Epithelial cell of proximal tubule (primary cell): ENCODE measurements at regions not wholly inside any gene's neighbourhood (a gene's known extent, or its start where the extent isn't known, plus 50 kb on each side); places are given as distances from the start of the nearest gene placed in this dataset.

Source experiments
- DNase-seq: peaks from one replicate; pipeline ENCODE4 v3.0.0-alpha.2; 2011; ENCODE audit warnings: low read depth
- H3K4me3 ChIP-seq: 2 replicates; pipeline ENCODE4 v1.5.1; 2011; ENCODE audit warnings: low read depth, mild to moderate bottlenecking, low read length
- TF ChIP-seq, protein P1 (sequence below): conservative IDR thresholded peaks from 2 replicates; pipeline ENCODE4 v1.5.1; 2012; ENCODE audit warnings: low read depth, mild to moderate bottlenecking, low read length

DNA sequence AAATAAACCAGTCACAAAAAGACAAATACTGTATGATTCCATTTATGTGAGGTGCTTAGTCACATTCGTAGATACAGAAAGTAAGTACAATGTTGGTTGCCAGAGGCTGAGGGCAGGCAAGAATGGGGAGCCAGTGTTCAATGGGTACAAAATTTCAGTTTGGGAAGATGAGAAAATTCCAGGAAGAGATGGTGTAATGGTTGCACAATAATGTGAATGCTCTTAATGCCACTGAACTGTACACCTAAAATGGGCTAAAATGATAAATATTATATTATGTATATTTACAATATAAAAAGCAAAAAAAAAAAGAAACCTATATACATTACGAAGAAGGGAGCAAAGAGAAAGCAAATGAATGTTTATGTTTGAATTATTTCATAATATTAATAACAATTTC, 329.0 kb downstream of the C11orf87 start:
- TF ChIP-seq, protein P1, sequence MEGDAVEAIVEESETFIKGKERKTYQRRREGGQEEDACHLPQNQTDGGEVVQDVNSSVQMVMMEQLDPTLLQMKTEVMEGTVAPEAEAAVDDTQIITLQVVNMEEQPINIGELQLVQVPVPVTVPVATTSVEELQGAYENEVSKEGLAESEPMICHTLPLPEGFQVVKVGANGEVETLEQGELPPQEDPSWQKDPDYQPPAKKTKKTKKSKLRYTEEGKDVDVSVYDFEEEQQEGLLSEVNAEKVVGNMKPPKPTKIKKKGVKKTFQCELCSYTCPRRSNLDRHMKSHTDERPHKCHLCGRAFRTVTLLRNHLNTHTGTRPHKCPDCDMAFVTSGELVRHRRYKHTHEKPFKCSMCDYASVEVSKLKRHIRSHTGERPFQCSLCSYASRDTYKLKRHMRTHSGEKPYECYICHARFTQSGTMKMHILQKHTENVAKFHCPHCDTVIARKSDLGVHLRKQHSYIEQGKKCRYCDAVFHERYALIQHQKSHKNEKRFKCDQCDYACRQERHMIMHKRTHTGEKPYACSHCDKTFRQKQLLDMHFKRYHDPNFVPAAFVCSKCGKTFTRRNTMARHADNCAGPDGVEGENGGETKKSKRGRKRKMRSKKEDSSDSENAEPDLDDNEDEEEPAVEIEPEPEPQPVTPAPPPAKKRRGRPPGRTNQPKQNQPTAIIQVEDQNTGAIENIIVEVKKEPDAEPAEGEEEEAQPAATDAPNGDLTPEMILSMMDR, result no peak
- no peak overlapping the region for H3K4me3 ChIP-seq
- no peak for DNase-seq

DNA sequence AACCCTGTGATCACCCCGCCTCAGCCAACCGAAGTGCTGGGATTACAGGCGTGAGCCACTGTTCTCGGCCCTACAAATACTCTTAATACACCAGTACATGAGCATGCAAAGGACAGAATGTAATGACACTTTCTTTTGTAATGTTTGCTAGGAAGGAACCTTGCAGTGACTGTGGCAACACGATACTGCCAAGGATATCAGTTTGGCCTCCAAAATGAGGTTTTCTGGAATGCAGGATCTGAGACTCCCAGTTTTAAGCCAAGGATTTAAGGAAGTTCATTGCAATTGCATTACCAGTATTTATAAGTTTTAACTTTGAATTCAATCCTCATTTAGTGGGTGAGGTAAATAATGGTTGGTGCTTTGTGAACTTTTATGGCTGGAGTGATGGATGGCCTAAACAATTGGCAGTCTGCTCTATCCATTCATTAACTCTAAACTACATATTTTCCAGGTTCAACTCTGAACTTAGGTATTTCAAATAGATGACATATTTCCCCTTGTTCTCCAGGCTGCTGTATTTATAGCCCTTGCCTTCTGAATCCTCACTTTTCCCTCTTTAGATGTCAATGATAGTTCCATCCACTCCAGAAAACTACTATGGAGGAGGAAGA, 330.3 kb downstream of the C11orf87 start:
- no peak for DNase-seq
- TF ChIP-seq, protein P1, result no peak
- no peak overlapping the region for H3K4me3 ChIP-seq

DNA sequence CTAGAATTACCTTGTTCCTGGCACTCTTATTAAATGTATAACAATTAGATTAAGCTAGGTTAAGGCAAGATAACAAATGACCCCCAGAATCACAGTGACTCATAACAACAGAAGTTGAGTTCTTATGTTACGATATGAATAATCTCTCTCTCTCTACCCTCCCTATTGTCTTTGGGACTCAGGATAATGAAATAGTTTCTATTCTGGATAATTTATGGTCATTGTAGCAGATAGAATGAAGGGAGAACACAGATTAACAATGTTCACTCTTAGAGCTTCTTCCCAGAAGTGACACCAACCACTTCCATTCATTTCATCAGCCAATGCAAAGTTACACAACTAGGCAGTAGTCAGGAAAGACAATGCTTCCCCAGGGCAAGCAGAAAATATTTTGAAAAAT, 334.5 kb downstream of the C11orf87 start:
- TF ChIP-seq, protein P1, result no peak
- DNase-seq, result no peak
- no peak overlapping the region for H3K4me3 ChIP-seq

DNA sequence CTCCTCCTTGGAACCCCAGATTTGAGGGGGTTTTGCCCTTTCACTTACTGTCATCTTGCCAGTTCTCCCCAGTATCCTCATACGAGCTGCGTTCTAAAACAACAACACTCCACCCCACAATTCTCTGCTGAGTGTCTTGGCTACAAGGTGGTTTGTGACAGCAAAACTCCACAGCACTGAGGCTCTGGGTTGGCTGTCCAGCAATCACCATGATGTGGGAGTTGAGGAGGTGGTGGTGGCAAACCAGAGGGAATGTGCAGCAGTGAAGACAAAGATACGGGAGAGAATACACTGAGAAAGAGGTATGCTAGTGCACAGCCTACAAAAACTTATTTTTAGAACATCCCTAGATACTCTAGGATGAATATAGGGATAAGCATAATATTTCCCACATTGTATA, 335.0 kb downstream of the C11orf87 start:
- H3K4me3 ChIP-seq, result no peak overlapping the region
- TF ChIP-seq, protein P1, result no peak

DNA sequence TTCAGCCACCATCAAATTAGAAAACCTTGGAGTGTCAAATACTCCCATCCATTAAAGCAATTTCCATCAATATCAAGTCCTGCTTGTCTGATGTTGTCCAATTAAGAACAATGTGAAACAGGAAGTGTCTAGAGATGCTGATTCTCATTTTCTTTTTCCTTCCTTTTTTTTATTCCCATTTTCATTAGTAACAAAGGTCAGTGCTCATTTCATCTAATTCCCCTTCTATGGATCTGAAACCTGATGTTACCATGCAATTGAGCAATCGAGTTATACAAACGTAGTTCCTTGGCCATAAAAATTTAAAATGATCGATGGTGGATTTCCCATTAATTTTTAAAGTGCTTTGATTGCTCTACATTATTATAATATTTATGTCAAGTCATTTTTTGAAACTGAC, 330.6 kb upstream of the ZC3H12C start:
- no peak for DNase-seq
- no peak overlapping the region for H3K4me3 ChIP-seq
- TF ChIP-seq, protein P1, result no peak

More for the DNA sequence above, 335.0 kb downstream of the C11orf87 start:
- DNase-seq, result no peak

DNA sequence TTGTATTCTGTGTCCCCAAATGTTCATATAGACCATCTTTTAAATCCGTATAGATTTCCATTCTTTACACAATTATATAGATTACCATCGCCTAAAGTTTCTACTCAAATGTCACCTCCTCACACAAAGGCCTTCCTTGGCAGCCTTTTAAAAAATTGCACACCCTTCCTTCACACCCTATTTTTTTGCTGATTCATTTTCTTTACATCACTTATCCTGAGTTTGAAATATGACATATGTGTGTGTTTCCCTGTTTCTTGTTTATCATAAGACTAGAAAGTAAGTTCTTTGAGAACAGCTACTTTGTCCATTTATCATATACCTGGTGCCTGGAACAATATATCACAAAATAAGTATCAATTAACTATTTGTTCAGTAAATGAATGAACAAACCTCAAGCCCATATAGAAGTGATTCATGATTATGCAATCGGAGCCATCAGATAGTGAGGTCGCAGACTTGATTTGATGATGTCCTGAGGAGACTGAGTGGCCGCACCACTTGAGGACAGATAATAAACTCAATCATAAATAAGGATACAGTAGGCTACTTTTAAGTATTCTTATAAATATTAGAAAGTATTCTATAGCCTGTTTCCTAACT, 327.4 kb upstream of the ZC3H12C start:
- H3K4me3 ChIP-seq, result no peak overlapping the region
- no peak for DNase-seq
- TF ChIP-seq, protein P1, result no peak

DNA sequence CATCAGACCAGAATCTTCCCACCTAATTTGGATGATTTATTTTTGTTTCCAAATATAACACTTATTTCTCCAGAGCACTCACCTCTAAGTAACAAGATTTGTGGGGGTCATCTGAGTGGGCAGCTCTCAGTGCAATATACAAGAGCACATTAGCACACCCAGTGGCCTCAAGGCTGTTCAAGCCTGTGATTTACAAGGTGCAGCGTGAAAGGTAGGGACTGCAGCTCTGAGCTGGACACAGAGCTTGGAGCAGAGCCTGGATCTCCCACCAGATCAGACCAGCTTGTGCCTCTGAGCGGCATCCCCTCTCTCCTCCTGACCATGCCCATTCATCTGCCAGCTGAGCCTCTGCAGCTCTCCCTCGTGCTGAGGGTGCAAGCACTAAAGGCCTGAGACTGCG, 323.3 kb upstream of the ZC3H12C start:
- no peak for DNase-seq
- TF ChIP-seq, protein P1, result no peak
- H3K4me3 ChIP-seq, result no peak overlapping the region
